T-helper 2 cell treated with Interferon-gamma antibody and Interleukin-4, amounts not matched to agents 5 μg/mL and 100 μg/mL, for 36 hours (primary cell): ENCODE measurements at regions not wholly inside any gene's neighbourhood (a gene's known extent, or its start where the extent isn't known, plus 50 kb on each side); places are given as distances from the start of the nearest gene placed in this dataset.

Experiments used
- DNase-seq: peaks from one replicate; pipeline ENCODE4 v3.0.0; 2021; ENCODE audit warnings: low spot score
- H3K27ac Mint-ChIP-seq: one replicate; pipeline ENCODE4 v1.8.0; 2021; ENCODE audit warnings: mild to moderate bottlenecking, mixed read lengths
- H3K27me3 Mint-ChIP-seq: one replicate; pipeline ENCODE4 v1.8.0; 2021; ENCODE audit warnings: low read depth, mixed read lengths
- H3K36me3 Mint-ChIP-seq: one replicate; pipeline ENCODE4 v1.8.0; 2021; ENCODE audit warnings: low read depth, mixed read lengths
- H3K4me1 Mint-ChIP-seq: one replicate; pipeline ENCODE4 v1.8.0; 2021; ENCODE audit warnings: low read depth, mixed read lengths
- H3K4me3 Mint-ChIP-seq: one replicate; pipeline ENCODE4 v1.8.0; 2022; ENCODE audit warnings: mild to moderate bottlenecking, moderate library complexity, mixed read lengths
- H3K9me3 Mint-ChIP-seq: one replicate; pipeline ENCODE4 v1.8.0; 2021; ENCODE audit warnings: mixed read lengths

GRCh38 chr13:107374038-107374437 is 806.1 kb upstream of the ARGLU1 start:
- no peak for DNase-seq
- Mint-ChIP-seq H3K9me3 (no peaks in the 10 kb centered on the region), H3K27ac (no peak overlapping the region), H3K27me3 (no peaks in the 10 kb centered on the region), H3K4me3 (no peak overlapping the region), H3K4me1 (no peaks in the 10 kb centered on the region), H3K36me3 (no peaks in the 10 kb centered on the region)

GRCh38 chr13:107373551-107373950 is 805.6 kb upstream of the ARGLU1 start:
- H3K27ac Mint-ChIP-seq: no peak overlapping the region
- H3K27me3 Mint-ChIP-seq: no peaks in the 10 kb centered on the region
- no peaks in the 10 kb centered on the region for H3K36me3 Mint-ChIP-seq
- H3K4me1 Mint-ChIP-seq: no peaks in the 10 kb centered on the region
- no peaks in the 10 kb centered on the region for H3K9me3 Mint-ChIP-seq
- DNase-seq: no peak
- H3K4me3 Mint-ChIP-seq: no peak overlapping the region

- no peaks in the 10 kb centered on the region for H3K27me3 Mint-ChIP-seq
- no peak overlapping the region for H3K4me3 Mint-ChIP-seq
- no peaks in the 10 kb centered on the region for H3K9me3 Mint-ChIP-seq
- no peaks in the 10 kb centered on the region for H3K36me3 Mint-ChIP-seq
- DNase-seq: no peak
- H3K27ac Mint-ChIP-seq: no peak overlapping the region
- no peaks in the 10 kb centered on the region for H3K4me1 Mint-ChIP-seq
Measured at GRCh38 chr13:107370015-107370785, 802.3 kb upstream of the ARGLU1 start.

- no peaks in the 10 kb centered on the region for H3K27me3 Mint-ChIP-seq
- no peaks in the 10 kb centered on the region for H3K4me1 Mint-ChIP-seq
- H3K9me3 Mint-ChIP-seq: no peaks in the 10 kb centered on the region
- no peaks in the 10 kb centered on the region for H3K36me3 Mint-ChIP-seq
- no peak overlapping the region for H3K27ac Mint-ChIP-seq
- H3K4me3 Mint-ChIP-seq: no peak overlapping the region
- DNase-seq: no peak
Measured at GRCh38 chr13:107367258-107367657, 799.3 kb upstream of the ARGLU1 start.

GRCh38 chr13:107365466-107366215 is 797.7 kb upstream of the ARGLU1 start:
- Mint-ChIP-seq H3K9me3 (no peaks in the 10 kb centered on the region), H3K27me3 (no peaks in the 10 kb centered on the region), H3K4me3 (no peak overlapping the region), H3K4me1 (no peaks in the 10 kb centered on the region), H3K27ac (no peak overlapping the region), H3K36me3 (no peaks in the 10 kb centered on the region)
- no peak for DNase-seq

- no peaks in the 10 kb centered on the region for H3K9me3 Mint-ChIP-seq
- no peaks in the 10 kb centered on the region for H3K4me1 Mint-ChIP-seq
- no peak overlapping the region for H3K4me3 Mint-ChIP-seq
- H3K27ac Mint-ChIP-seq: no peak overlapping the region
- DNase-seq: no peak
- no peaks in the 10 kb centered on the region for H3K36me3 Mint-ChIP-seq
- no peaks in the 10 kb centered on the region for H3K27me3 Mint-ChIP-seq
Measured at GRCh38 chr13:107364658-107365057, 796.7 kb upstream of the ARGLU1 start.

GRCh38 chr13:107361666-107362065 is 793.7 kb upstream of the ARGLU1 start:
- no peaks in the 10 kb centered on the region for H3K4me1 Mint-ChIP-seq
- peaks cover 8% of the 10 kb centered on the region for H3K9me3 Mint-ChIP-seq
- H3K27me3 Mint-ChIP-seq: no peaks in the 10 kb centered on the region
- no peak overlapping the region for H3K4me3 Mint-ChIP-seq
- H3K27ac Mint-ChIP-seq: no peak overlapping the region
- no peaks in the 10 kb centered on the region for H3K36me3 Mint-ChIP-seq
- no peak for DNase-seq

- no peak for DNase-seq
- no peak overlapping the region for H3K4me3 Mint-ChIP-seq
- no peak overlapping the region for H3K27ac Mint-ChIP-seq
- peaks cover 9% of the 10 kb centered on the region for H3K9me3 Mint-ChIP-seq
- H3K36me3 Mint-ChIP-seq: no peaks in the 10 kb centered on the region
- H3K4me1 Mint-ChIP-seq: no peaks in the 10 kb centered on the region
- no peaks in the 10 kb centered on the region for H3K27me3 Mint-ChIP-seq
Measured at GRCh38 chr13:107360010-107360409, 792.1 kb upstream of the ARGLU1 start.

GRCh38 chr13:107358866-107359265 is 790.9 kb upstream of the ARGLU1 start:
- H3K4me1 Mint-ChIP-seq: no peaks in the 10 kb centered on the region

GRCh38 chr13:107351305-107351704 is 783.4 kb upstream of the ARGLU1 start:
- Mint-ChIP-seq H3K27me3 (no peaks in the 10 kb centered on the region), H3K4me1 (no peaks in the 10 kb centered on the region), H3K36me3 (no peaks in the 10 kb centered on the region), H3K4me3 (no peak overlapping the region), H3K27ac (no peak overlapping the region), H3K9me3 (no peaks in the 10 kb centered on the region)
- DNase-seq: no peak

More at GRCh38 chr13:107358866-107359265, 790.9 kb upstream of the ARGLU1 start:
- DNase-seq: no peak
- Mint-ChIP-seq H3K9me3 (peaks cover 9% of the 10 kb centered on the region), H3K36me3 (no peaks in the 10 kb centered on the region), H3K27ac (no peak overlapping the region), H3K27me3 (no peaks in the 10 kb centered on the region), H3K4me3 (no peak overlapping the region)

- no peaks in the 10 kb centered on the region for H3K27me3 Mint-ChIP-seq
- peaks cover under 1% of the 10 kb centered on the region for H3K9me3 Mint-ChIP-seq
- no peaks in the 10 kb centered on the region for H3K36me3 Mint-ChIP-seq
- no peak overlapping the region for H3K4me3 Mint-ChIP-seq
- no peak for DNase-seq
- H3K27ac Mint-ChIP-seq: no peak overlapping the region
- H3K4me1 Mint-ChIP-seq: no peaks in the 10 kb centered on the region
Measured at GRCh38 chr13:107348925-107349324, 781.0 kb upstream of the ARGLU1 start.

- H3K9me3 Mint-ChIP-seq: peaks cover 5% of the 10 kb centered on the region
Measured at GRCh38 chr13:107348471-107348870, 780.5 kb upstream of the ARGLU1 start.

GRCh38 chr13:107347641-107348369 is 779.9 kb upstream of the ARGLU1 start:
- peaks cover 5% of the 10 kb centered on the region for H3K9me3 Mint-ChIP-seq
- H3K4me3 Mint-ChIP-seq: no peak overlapping the region
- no peak for DNase-seq
- no peaks in the 10 kb centered on the region for H3K36me3 Mint-ChIP-seq
- H3K27me3 Mint-ChIP-seq: no peaks in the 10 kb centered on the region
- H3K27ac Mint-ChIP-seq: no peak overlapping the region
- no peaks in the 10 kb centered on the region for H3K4me1 Mint-ChIP-seq

More at GRCh38 chr13:107348471-107348870, 780.5 kb upstream of the ARGLU1 start:
- Mint-ChIP-seq H3K27me3 (no peaks in the 10 kb centered on the region), H3K4me3 (no peak overlapping the region), H3K36me3 (no peaks in the 10 kb centered on the region), H3K27ac (no peak overlapping the region), H3K4me1 (no peaks in the 10 kb centered on the region)
- no peak for DNase-seq

GRCh38 chr13:107342747-107343146 is 774.8 kb upstream of the ARGLU1 start:
- DNase-seq: no peak
- Mint-ChIP-seq H3K9me3 (peaks cover 14% of the 10 kb centered on the region), H3K27ac (no peak overlapping the region), H3K4me1 (no peaks in the 10 kb centered on the region), H3K27me3 (no peaks in the 10 kb centered on the region), H3K36me3 (no peaks in the 10 kb centered on the region), H3K4me3 (no peak overlapping the region)
